Stimulated activated CD4-positive, alpha-beta T cell treated with anti-CD3 and anti-CD28 coated beads, Interleukin-2, amount 100 ng/mL, for 4 hours (primary cell): ENCODE measurements at regions not wholly inside any gene's neighbourhood (a gene's known extent, or its start where the extent isn't known, plus 50 kb on each side); places are given as distances from the start of the nearest gene placed in this dataset.
"Not testable (repeated sequence)": the region's sequence is repeated elsewhere in the genome, so short reads cannot be mapped to it uniquely, and the experiment has no call there.

Source experiments
- DNase-seq: peaks from one replicate; pipeline ENCODE4 v3.0.0-alpha.2; 2020; ENCODE audit warnings: low read depth

DNA sequence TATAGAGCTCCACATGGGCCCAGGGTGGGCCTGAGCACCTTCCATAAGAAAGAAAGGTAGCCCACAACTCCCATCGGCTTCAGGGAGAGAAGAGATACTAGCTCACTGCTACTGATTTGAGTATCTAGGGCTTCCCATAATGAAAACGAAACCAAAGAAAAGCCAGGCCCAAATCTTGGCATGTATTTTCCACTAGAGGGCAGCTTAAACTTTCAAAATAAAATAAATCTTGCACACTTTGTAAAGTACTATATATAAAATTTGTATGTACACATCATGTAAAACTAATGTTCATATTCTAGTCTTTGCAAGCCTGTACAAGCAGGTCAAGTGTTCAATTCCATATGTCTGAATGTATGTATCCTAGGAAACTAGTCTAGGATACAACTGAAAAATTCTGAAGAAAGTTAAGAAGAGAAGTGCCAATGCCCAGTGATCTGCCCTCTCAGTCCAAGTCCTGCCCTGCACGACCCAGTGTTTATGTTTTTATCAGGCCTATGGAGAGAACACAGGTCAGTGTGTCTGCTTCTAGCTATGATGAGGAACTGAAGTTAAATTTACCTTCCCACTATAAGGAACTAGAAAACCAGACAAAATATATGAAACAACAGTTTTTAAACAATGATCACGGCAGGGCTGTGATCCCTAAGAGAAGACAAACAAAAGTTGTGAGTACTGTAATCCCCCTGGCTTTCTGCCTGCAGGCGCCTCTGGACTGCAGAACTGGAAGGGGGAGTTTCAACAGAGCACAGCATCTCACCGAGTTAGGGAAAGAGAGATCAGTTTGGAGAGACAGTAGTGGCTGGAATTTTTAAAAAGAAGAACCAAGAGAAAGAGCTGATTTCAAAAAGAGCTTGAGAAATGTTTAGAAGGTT lies 475.7 kb downstream of the UQCRFS1 start:
- DNase-seq: no peak

DNA sequence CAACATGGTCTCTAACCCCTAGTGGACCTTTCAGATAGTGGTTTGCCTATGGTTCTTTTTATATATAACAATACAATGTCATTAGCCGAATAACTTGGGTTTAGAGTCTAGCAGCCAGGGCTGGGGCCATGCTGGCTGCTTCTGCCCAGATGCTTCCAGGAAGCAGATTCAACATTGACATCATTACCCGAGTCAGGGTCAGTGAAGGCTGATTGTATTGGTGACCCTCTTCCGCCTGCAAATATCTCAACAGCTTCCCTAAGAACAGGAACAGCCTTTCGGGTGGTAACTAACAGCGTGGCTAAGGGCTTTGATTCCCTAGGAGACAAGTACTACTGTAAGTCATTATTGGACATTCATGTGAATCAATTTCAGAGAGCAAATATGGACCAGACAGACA lies 476.4 kb downstream of the UQCRFS1 start:
- DNase-seq: no peak

DNA sequence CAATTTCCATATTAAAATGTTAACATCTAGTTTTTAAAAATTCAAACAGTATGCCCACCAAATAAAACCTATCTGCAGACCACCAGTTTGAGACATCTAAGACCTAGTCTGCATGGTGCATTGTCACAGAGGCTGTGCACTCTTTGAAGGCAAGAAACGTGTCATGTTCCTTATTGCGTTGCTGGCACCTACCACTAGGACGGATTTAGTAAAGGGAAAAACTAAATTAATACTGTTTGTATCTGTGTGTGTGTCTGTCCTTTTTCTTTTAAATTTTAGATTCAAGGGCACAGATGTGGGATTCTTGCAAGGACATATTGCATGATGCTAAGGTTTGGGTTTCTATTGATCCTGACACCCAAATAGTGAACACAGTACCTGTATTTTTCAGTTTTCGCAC lies 481.4 kb downstream of the UQCRFS1 start:
- DNase-seq: no peak

DNA sequence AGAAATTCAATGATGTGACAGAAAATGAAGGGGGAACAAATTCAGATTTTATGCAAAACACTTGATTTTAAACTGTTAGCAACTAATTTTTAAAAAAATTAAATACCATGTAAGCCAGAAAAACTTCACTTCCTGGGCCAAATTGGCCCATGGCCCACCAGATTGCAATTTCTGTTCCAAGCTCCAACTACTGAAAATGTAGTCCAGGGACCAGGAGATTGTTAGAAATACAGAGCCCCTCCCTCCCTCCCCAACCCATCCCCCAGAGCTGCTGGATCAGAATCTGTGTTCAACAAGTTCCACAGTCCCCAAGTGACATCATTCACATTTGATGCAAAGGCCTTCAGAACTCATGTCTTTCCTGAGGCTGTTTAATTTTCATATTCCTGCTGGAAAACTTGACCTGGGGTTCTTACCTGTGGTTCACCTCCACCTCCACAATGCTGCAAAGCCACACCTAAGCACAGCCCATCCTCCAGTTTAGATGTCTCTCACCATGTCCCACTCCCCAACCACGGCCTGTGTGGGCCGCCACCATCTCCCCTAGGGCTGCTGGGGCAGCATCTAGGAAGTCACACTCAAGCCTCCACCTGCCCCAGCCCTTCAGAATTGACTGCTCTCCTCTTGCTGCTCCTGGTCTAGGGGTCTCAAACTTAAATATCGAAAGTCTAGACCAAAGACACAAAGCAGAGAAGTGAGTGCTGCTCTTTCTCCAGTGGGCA lies 482.0 kb downstream of the UQCRFS1 start:
- no peak for DNase-seq

DNA sequence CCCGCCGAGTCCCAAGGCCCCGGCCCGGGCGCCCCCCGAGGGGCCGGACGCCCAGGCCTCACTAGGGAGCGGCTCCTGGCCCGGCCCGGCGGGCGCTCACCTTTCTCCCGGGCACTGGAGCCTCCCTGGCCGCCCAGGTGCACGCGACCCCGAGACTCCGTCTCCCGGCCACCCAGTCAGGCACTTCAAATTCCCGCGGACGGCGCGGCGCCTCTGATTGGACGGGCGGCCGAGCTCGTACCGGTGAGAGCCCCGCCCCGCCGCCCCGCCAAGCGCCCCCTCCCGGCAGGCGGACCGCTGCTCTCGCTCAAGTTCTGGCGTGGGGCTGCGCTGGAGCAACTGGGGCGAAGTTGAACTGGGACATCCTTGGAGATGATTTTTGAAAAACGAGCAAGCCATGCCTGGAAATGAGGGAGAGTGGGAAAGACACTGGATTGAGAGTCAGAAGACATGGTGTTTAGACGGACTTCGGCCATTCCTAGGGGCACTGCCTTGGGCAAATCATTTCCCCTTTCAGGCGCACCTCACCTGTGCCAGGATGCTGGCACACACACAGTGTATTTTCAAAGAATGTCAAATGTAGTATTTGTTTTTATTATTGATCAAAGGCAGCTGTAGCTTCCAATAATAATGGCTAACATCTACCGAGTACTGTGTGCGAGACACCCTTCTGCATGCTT lies 485.3 kb downstream of the UQCRFS1 start:
- no peak for DNase-seq

- DNase-seq: no peak
These were observed 486.1 kb downstream of the UQCRFS1 start for GRCh38 chr19:28726533-28727479.

DNA sequence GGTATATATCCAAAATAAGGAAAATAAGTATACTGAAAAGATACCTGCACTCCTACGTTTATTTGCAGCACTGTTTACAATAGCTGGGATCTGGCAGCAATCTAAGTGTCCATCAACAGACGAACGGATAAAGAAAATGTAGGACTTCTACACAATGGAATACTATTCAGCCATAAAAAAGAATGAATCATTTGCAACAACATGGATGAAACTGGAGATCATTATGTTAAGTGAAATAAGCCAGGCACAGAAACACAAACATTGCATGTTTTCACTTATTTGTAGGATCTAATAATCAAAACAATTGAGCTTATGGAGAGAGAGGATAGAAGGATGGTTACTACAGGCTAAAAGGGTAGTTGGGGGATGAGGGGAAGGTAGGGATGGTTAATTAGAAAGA lies 494.0 kb downstream of the UQCRFS1 start:
- DNase-seq: no peak

GRCh38 chr19:28715157-28715556 lies 497.8 kb downstream of the UQCRFS1 start:
- DNase-seq: no peak

DNA sequence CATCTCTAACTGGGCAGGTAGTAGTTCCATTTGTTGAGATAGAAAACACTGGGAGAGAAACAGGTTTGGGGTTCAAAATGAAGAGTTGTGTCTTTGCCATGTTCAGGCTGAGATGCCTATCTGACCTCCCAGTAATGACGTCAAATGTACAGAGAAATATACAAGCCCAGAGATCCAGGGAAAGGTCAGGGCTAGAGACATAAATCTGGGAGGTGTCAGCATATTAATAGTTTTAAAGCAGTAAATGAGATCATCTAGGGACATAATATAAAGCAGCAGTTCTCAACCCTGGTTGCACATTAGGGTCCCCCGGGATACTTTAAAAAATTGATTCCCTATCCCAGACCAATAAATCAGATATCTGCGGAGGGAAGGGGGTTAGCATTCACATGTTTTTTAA lies 501.5 kb downstream of the UQCRFS1 start:
- DNase-seq: no peak

DNA sequence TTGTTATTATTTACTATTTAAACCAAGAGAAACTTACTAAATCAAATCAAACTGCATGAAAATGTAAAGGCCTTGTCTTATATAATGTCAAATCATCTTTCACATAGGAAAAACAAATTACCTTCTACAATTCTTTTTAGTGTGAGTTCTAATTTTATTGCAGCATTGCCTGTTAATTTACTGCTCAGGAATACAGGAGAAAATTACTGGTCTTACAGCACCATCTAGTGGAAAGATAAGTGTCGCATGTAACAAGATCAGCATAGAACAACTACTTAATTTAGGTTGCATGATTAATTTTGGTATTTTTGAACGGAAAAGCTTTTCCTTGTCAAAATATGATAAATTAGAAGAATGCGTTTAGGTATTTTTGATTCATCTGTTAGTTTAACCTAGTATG lies 502.7 kb downstream of the UQCRFS1 start:
- no peak for DNase-seq

- DNase-seq: no peak
These were observed 506.3 kb downstream of the UQCRFS1 start for GRCh38 chr19:28706693-28707092.

DNA sequence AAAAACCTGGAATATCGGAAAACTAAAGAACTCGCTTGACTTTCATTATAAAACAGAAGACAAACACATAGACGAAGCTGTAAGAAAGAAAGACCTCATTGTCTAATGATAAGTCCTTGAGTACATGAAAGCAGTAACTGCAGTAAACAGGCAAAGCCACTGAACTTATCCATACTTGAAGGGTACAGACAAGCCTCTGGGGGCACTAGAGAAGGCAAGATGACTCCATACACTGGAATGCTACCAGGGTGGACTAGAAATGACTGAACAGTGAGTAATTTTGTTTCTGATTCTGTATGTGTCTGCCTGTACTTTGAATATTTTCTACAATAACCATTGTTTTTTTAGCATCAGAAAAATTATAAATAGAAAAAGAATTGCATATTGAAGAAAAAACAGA lies 507.9 kb downstream of the UQCRFS1 start:
- no peak for DNase-seq

- no peak for DNase-seq
These were observed 509.5 kb downstream of the UQCRFS1 start for GRCh38 chr19:28703400-28703956.

DNA sequence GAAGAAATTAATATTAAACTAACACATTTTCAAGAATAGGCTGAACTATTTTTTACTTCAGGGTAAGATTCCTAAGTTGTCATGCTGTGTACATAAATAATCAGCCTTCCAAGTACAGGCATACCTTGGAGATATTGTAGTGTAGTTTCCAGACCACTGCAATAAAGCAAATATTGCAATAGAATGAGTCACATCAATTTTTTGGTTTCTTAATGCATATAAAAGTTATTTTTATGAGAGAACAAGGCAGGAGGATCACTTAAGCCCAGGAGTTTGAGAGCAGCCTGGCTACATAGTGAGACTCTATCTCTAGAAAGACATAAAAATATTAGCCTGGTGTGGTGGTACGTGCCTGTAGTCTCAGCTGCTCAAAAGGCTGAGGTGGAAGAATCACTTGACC lies 511.5 kb downstream of the UQCRFS1 start:
- no peak for DNase-seq

GRCh38 chr19:28700176-28700575 lies 512.8 kb downstream of the UQCRFS1 start:
- no peak for DNase-seq

- no peak for DNase-seq
These were observed 515.6 kb downstream of the UQCRFS1 start for GRCh38 chr19:28697308-28697707.

DNA sequence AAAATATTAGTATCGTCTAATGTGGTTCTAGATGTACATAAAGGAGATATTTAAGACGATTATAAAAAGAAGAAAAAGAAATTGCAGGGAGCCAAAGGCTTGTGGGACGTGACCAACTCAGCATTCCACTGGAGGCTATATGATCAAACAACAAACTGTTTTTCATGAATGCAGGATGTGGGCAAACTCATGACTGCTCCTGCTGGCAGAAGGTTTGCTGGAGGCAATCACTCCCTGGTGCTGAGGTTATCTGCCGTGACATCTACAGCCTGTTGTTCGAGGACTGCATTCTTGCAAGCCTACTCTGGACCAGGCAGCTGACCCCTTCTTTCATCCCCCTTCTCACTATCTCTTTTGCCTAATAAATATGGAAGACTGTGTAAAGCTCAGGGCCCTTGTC lies 518.1 kb downstream of the UQCRFS1 start:
- DNase-seq: no peak

DNA sequence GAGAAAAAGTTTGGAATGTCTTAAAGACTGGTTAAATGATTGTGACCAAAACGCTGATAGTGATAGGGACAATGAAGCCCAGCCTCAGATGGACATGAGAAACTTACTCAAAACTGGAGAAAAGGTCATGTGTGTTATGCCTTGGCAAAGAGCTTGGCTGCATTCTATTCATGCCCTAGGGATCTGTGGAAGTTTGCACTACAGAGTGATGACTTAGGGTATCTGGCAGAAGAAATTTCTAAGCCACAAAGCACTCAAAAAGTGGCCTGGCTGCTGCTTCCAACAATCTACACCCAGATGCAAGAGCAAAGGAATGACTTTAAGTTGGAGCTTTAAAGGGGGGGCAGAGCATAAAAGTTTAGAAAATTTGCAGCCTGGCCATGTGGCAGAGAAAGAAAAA lies 521.3 kb downstream of the UQCRFS1 start:
- DNase-seq: no peak

GRCh38 chr19:28689464-28689863 lies 523.5 kb downstream of the UQCRFS1 start:
- DNase-seq: not testable (repeated sequence)

DNA sequence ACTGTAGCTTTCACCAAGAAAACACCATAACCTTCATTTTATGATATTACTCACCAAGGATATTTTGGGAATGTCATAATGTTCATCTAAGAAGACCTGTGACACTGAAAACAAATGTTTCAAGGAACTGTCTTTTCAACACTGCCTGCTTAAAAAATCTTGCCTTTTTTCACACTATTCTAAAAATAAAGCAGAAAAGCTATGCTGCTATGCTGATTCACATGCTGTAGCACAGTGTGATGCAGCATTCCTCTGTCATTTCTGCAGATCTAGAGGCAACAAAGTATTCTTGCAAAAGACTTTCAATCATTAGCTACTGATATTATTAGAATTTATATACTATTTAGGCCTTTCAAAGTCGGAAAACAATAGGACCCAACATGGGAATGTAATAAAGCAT lies 525.7 kb downstream of the UQCRFS1 start:
- no peak for DNase-seq

GRCh38 chr19:28686756-28687155 lies 526.2 kb downstream of the UQCRFS1 start:
- no peak for DNase-seq
